ENCODE measurements at regions not wholly inside any gene's neighbourhood (a gene's known extent, or its start where the extent isn't known, plus 50 kb on each side); places are given as distances from the start of the nearest gene placed in this dataset.

DNA sequence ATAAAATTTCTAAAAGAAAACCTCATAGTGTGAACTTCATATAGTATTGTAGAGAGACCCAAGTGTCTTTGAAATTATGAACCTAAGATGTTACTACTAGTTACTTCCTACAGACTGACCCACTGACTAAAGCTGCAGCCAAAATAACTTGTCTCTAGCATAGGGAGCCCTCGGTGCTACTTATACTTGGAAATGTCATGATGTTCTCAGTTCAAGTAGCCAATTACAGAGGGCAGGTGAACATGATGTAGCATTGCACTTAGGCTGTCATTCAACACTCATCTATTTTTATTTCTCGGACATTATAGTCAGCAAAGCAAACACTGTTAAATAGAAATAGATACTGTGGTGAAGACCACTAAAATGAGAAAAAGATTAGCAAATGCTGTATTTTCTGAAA lies 165.6 kb downstream of the AREG start:
- H3K9me3 ChIP-seq (ENCODE audit: control insufficient read depth, insufficient read depth, low read length) = no peaks in the 10 kb centered on the region

GRCh38 chr4:74612837-74613236 lies 167.9 kb downstream of the AREG start:
- TF ChIP-seq EZH2phosphoT487 (IDR thresholded peaks at IDR 0.05; ENCODE audit: borderline replicate concordance, low read length) (no peak), CTCF (IDR thresholded peaks at IDR 0.05; ENCODE audit: low read depth, low read length, poor library complexity, severe bottlenecking) (no peak)
- Histone ChIP-seq H3K4me1 (ENCODE audit: control insufficient read depth, low read length) (no peaks in the 10 kb centered on the region), H3K4me2 (ENCODE audit: low read length) (no peak overlapping the region), H3K36me3 (ENCODE audit: control insufficient read depth, low read length) (no peaks in the 10 kb centered on the region), H3K4me3 (ENCODE audit: low read length) (no peak overlapping the region), H4K20me1 (ENCODE audit: control insufficient read depth, insufficient read depth, low read depth, low read length) (no peaks in the 10 kb centered on the region), H3K27ac (ENCODE audit: low read depth, low read length) (no peak overlapping the region), H3K27me3 (ENCODE audit: control insufficient read depth, low read length) (no peaks in the 10 kb centered on the region), H3K9me2 (replicated peaks; ENCODE audit: control insufficient read depth, low read length) (no peaks in the 10 kb centered on the region), H3K9me3 (ENCODE audit: control insufficient read depth, insufficient read depth, low read length) (no peaks in the 10 kb centered on the region), H3F3A (ENCODE audit: control insufficient read depth, insufficient read depth) (no peaks in the 10 kb centered on the region), H3K79me2 (ENCODE audit: control insufficient read depth, low read length) (no peaks in the 10 kb centered on the region)

More for the DNA sequence above, 165.6 kb downstream of the AREG start:
- no peaks in the 10 kb centered on the region for H3K27me3 ChIP-seq (ENCODE audit: control insufficient read depth, low read length)
- no peaks in the 10 kb centered on the region for H3K4me1 ChIP-seq (ENCODE audit: control insufficient read depth, low read length)
- no peaks in the 10 kb centered on the region for H4K20me1 ChIP-seq (ENCODE audit: control insufficient read depth, insufficient read depth, low read depth, low read length)
- no peak overlapping the region for H3K4me3 ChIP-seq (ENCODE audit: low read length)
- no peak for TF ChIP-seq CTCF (IDR thresholded peaks at IDR 0.05; ENCODE audit: low read depth, low read length, poor library complexity, severe bottlenecking)
- TF ChIP-seq EZH2phosphoT487 (IDR thresholded peaks at IDR 0.05; ENCODE audit: borderline replicate concordance, low read length) = no peak
- H3F3A ChIP-seq (ENCODE audit: control insufficient read depth, insufficient read depth) = no peaks in the 10 kb centered on the region
- no peaks in the 10 kb centered on the region for H3K79me2 ChIP-seq (ENCODE audit: control insufficient read depth, low read length)
- H3K4me2 ChIP-seq (ENCODE audit: low read length) = no peak overlapping the region
- no peaks in the 10 kb centered on the region for H3K9me2 ChIP-seq (replicated peaks; ENCODE audit: control insufficient read depth, low read length)
- no peaks in the 10 kb centered on the region for H3K36me3 ChIP-seq (ENCODE audit: control insufficient read depth, low read length)
- H3K27ac ChIP-seq (ENCODE audit: low read depth, low read length) = no peak overlapping the region

DNA sequence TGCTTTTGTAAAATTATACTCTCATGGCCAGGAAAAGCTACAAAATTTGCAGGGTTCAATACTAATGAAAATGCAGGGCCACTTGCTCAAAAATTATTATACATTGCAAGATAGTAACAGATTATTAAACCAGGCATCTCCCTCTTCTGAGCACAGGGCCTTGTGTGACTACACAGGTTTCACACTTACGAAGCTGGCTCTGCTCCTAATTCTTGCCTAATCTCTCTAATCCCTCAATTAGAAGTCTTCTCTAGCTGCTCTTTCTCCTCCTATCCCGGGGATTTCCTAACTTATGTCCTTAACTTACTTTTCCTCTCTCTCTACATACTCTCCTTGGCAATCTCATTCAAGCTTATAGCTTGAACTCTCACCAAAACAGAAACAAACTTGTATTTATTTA lies 168.3 kb downstream of the AREG start:
- H3K27me3 ChIP-seq (ENCODE audit: control insufficient read depth, low read length) = no peaks in the 10 kb centered on the region
- H3K36me3 ChIP-seq (ENCODE audit: control insufficient read depth, low read length) = no peaks in the 10 kb centered on the region
- no peak overlapping the region for H3K4me3 ChIP-seq (ENCODE audit: low read length)
- H3K27ac ChIP-seq (ENCODE audit: low read depth, low read length) = no peak overlapping the region
- H3K79me2 ChIP-seq (ENCODE audit: control insufficient read depth, low read length) = no peaks in the 10 kb centered on the region
- H4K20me1 ChIP-seq (ENCODE audit: control insufficient read depth, insufficient read depth, low read depth, low read length) = no peaks in the 10 kb centered on the region
- H3F3A ChIP-seq (ENCODE audit: control insufficient read depth, insufficient read depth) = no peaks in the 10 kb centered on the region
- no peaks in the 10 kb centered on the region for H3K9me2 ChIP-seq (replicated peaks; ENCODE audit: control insufficient read depth, low read length)
- no peaks in the 10 kb centered on the region for H3K4me1 ChIP-seq (ENCODE audit: control insufficient read depth, low read length)
- H3K4me2 ChIP-seq (ENCODE audit: low read length) = no peak overlapping the region
- no peaks in the 10 kb centered on the region for H3K9me3 ChIP-seq (ENCODE audit: control insufficient read depth, insufficient read depth, low read length)
- TF ChIP-seq CTCF (IDR thresholded peaks at IDR 0.05; ENCODE audit: low read depth, low read length, poor library complexity, severe bottlenecking) = no peak

- no peak overlapping the region for H3K4me3 ChIP-seq (ENCODE audit: low read length)
- H3K36me3 ChIP-seq (ENCODE audit: control insufficient read depth, low read length) = no peaks in the 10 kb centered on the region
- TF ChIP-seq EZH2phosphoT487 (IDR thresholded peaks at IDR 0.05; ENCODE audit: borderline replicate concordance, low read length) (no peak), CTCF (IDR thresholded peaks at IDR 0.05; ENCODE audit: low read depth, low read length, poor library complexity, severe bottlenecking) (no peak)
- no peaks in the 10 kb centered on the region for H3F3A ChIP-seq (ENCODE audit: control insufficient read depth, insufficient read depth)
- H4K20me1 ChIP-seq (ENCODE audit: control insufficient read depth, insufficient read depth, low read depth, low read length) = no peaks in the 10 kb centered on the region
- H3K27ac ChIP-seq (ENCODE audit: low read depth, low read length) = no peak overlapping the region
- H3K9me3 ChIP-seq (ENCODE audit: control insufficient read depth, insufficient read depth, low read length) = no peaks in the 10 kb centered on the region
- no peak overlapping the region for H3K4me2 ChIP-seq (ENCODE audit: low read length)
- no peaks in the 10 kb centered on the region for H3K27me3 ChIP-seq (ENCODE audit: control insufficient read depth, low read length)
- H3K79me2 ChIP-seq (ENCODE audit: control insufficient read depth, low read length) = no peaks in the 10 kb centered on the region
- H3K9me2 ChIP-seq (replicated peaks; ENCODE audit: control insufficient read depth, low read length) = no peaks in the 10 kb centered on the region
- H3K4me1 ChIP-seq (ENCODE audit: control insufficient read depth, low read length) = no peaks in the 10 kb centered on the region
Measured at GRCh38 chr4:74615411-74615810, 170.5 kb downstream of the AREG start.
